Peyer's patch (tissue), 4 donors: ENCODE measurements at regions not wholly inside any gene's neighbourhood (a gene's known extent, or its start where the extent isn't known, plus 50 kb on each side); places are given as distances from the start of the nearest gene placed in this dataset.

Source experiments
- DNase-seq, 3 donors: peaks; one replicate each; pipeline ENCODE4 v3.0.0-alpha.2; 2017 to 2019
- H3K27ac ChIP-seq, 4 donors: fragments of 200-600 bp; sonication (generic); one replicate each; pipeline ENCODE4 v1.5.1; 2016 to 2019
- H3K27me3 ChIP-seq, 2 donors: fragments of 200-600 bp; sonication (generic); one replicate each; pipeline ENCODE4 v1.5.1; 2019
- H3K36me3 ChIP-seq, 3 donors: fragments of 200-600 bp; sonication (generic); one replicate each; pipeline ENCODE4 v1.5.1; 2016 to 2019
- H3K4me1 ChIP-seq, 4 donors: fragments of 200-600 bp; sonication (generic); one replicate each; pipeline ENCODE4 v1.5.1; 2016 to 2019
- H3K4me3 ChIP-seq, 4 donors: fragments of 200-600 bp; sonication (generic); 1 replicate in 3 of 4; 2 replicates in 1 of 4; pipeline ENCODE4 v1.5.1; 2016 to 2019; ENCODE audit warnings: mild to moderate bottlenecking in 1 of 4
- H3K9me3 ChIP-seq, 4 donors: fragments of 200-600 bp; sonication (generic); one replicate each; pipeline ENCODE4 v1.5.1; 2016 to 2019; ENCODE audit warnings: mild to moderate bottlenecking in 1 of 4
- CTCF ChIP-seq, 6 experiments: fragments of 450-650 bp in 4 of 6; fragments of 200-600 bp in 2 of 6; sonication (generic) in 1 of 6; IDR thresholded peaks; one replicate each; pipeline ENCODE4 v1.5.1; 2017 to 2019; ENCODE audit warnings: antibody characterized with exemption in 6 of 6, mild to moderate bottlenecking in 3 of 6, moderate library complexity in 1 of 6
- POLR2A ChIP-seq, 2 donors: fragments of 450-650 bp; IDR thresholded peaks; one replicate each; pipeline ENCODE4 v1.5.1; 2017; ENCODE audit warnings: antibody characterized with exemption in 2 of 2, mild to moderate bottlenecking in 2 of 2, moderate library complexity in 2 of 2

GRCh38 chr3:65109966-65110500, 422.2 kb upstream of the ADAMTS9 start:
- Histone ChIP-seq H3K27me3 (no peaks in the 10 kb centered on the region), H3K4me1 (no peaks in the 10 kb centered on the region), H3K36me3 (no peaks in the 10 kb centered on the region), H3K4me3 (no peak overlapping the region), H3K27ac (no peak overlapping the region), H3K9me3 (no peaks in the 10 kb centered on the region)
- no peak for DNase-seq
- TF ChIP-seq POLR2A (IDR thresholded peaks at IDR 0.05) (no peak), CTCF (IDR thresholded peaks at IDR 0.05) (no peak)

DNA sequence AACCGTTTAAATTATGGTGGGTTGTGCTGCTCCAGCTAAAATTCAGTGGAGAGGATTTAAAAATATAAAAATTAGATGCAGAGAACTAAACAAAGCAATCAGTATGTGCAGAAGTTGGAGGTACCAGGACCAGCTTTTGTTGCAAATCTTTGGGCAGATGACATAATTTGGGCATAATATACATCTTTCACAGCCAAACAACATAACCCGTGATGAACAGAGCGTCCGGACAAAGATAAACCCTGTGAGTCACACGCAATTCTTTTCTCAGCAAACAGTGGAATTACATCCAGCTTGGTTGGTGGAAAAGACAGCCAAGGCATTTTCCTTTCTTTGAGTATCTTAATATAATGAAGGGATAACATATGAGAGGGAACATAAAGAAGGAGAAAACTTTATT, 419.4 kb upstream of the ADAMTS9 start:
- H3K27me3 ChIP-seq = no peaks in the 10 kb centered on the region
- H3K4me3 ChIP-seq = no peak overlapping the region
- H3K36me3 ChIP-seq = no peaks in the 10 kb centered on the region
- H3K27ac ChIP-seq = no peak overlapping the region
- TF ChIP-seq CTCF (IDR thresholded peaks at IDR 0.05) = no peak
- no peak for TF ChIP-seq POLR2A (IDR thresholded peaks at IDR 0.05)
- H3K4me1 ChIP-seq = no peaks in the 10 kb centered on the region
- no peak for DNase-seq
- no peaks in the 10 kb centered on the region for H3K9me3 ChIP-seq

DNA sequence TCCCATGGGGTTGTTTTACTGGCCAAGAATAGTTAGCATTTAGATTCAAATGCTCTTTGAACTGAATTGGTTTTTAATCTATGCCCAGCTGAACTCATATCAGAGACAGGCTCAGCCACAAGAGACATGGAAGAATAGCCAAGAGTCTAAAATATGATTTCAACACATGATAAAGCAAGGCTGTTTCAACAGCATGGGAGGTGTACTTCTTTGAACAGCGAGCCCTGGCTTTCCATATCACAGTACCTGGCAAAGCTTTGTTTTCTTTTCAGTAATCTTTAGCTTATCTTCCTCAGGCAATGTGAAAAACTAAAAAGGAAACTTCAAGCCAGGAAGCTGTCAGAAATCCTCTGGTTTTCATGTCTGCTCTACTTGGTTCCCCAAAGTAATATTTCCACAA, 413.6 kb upstream of the ADAMTS9 start:
- DNase-seq = no peak
- H3K27me3 ChIP-seq = no peaks in the 10 kb centered on the region
- TF ChIP-seq POLR2A (IDR thresholded peaks at IDR 0.05) (no peak), CTCF (IDR thresholded peaks at IDR 0.05) (no peak)
- H3K36me3 ChIP-seq = no peaks in the 10 kb centered on the region
- no peaks in the 10 kb centered on the region for H3K9me3 ChIP-seq
- H3K4me1 ChIP-seq = no peaks in the 10 kb centered on the region
- no peak overlapping the region for H3K27ac ChIP-seq
- H3K4me3 ChIP-seq = no peak overlapping the region

GRCh38 chr3:65098400-65098799, 410.6 kb upstream of the ADAMTS9 start:
- Histone ChIP-seq H3K4me1 (no peaks in the 10 kb centered on the region), H3K27ac (no peak overlapping the region), H3K36me3 (no peaks in the 10 kb centered on the region), H3K4me3 (no peak overlapping the region), H3K27me3 (no peaks in the 10 kb centered on the region), H3K9me3 (no peaks in the 10 kb centered on the region)
- TF ChIP-seq POLR2A (IDR thresholded peaks at IDR 0.05) (no peak), CTCF (IDR thresholded peaks at IDR 0.05) (no peak)
- DNase-seq = no peak

- TF ChIP-seq CTCF (IDR thresholded peaks at IDR 0.05) = no peak
- no peak for TF ChIP-seq POLR2A (IDR thresholded peaks at IDR 0.05)
- no peaks in the 10 kb centered on the region for H3K27me3 ChIP-seq
- H3K27ac ChIP-seq = no peak overlapping the region
- H3K9me3 ChIP-seq = no peaks in the 10 kb centered on the region
- H3K4me3 ChIP-seq = no peak overlapping the region
- DNase-seq = no peak
- no peaks in the 10 kb centered on the region for H3K4me1 ChIP-seq
- H3K36me3 ChIP-seq = no peaks in the 10 kb centered on the region
These were observed 408.4 kb upstream of the ADAMTS9 start for GRCh38 chr3:65096110-65096745.

DNA sequence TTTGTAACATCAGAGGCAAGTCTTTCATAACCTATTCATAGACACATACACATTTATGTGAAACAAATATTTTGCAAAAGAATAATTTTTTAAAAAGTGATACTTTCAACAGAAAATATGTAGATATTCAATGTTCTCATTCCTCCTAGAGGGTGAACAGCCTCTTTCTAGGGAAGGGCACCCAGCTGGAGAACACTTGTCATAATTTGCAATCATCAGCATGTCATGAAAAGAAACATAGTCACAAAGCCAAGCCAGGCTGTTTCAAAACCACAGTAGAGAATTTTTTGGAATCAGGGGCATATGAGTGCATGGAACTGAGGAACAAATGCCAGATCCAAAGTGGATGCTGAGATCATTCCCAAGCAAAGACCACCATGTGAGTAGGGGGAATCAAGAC, 406.9 kb upstream of the ADAMTS9 start:
- TF ChIP-seq CTCF (IDR thresholded peaks at IDR 0.05) (no peak), POLR2A (IDR thresholded peaks at IDR 0.05) (no peak)
- DNase-seq = no peak
- H3K36me3 ChIP-seq = no peaks in the 10 kb centered on the region

More for the DNA sequence above, 406.9 kb upstream of the ADAMTS9 start:
- no peaks in the 10 kb centered on the region for H3K4me1 ChIP-seq
- no peak overlapping the region for H3K27ac ChIP-seq
- H3K27me3 ChIP-seq = no peaks in the 10 kb centered on the region
- H3K9me3 ChIP-seq = no peaks in the 10 kb centered on the region
- no peak overlapping the region for H3K4me3 ChIP-seq
